DOHH2 (cell line): ENCODE measurements at regions not wholly inside any gene's neighbourhood (a gene's known extent, or its start where the extent isn't known, plus 50 kb on each side); places are given as distances from the start of the nearest gene placed in this dataset.

Experiments
- H3F3A ChIP-seq: fragments of 200-600 bp; sonication (generic), shearing (Covaris generic); 2 replicates; pipeline ENCODE4 v1.6.0; 2016; ENCODE audit warnings: antibody characterized with exemption, mild to moderate bottlenecking; ENCODE audit not compliant: control insufficient read depth, insufficient read depth
- H3K27ac ChIP-seq: fragments of 200-600 bp; sonication (generic); 2 replicates; pipeline ENCODE4 v1.5.1; 2014; ENCODE audit warnings: low read depth, mild to moderate bottlenecking, low read length, moderate library complexity
- H3K27me3 ChIP-seq: fragments of 200-600 bp; sonication (generic); 2 replicates; pipeline ENCODE4 v1.6.1; 2014; ENCODE audit warnings: mild to moderate bottlenecking, low read length, mixed read lengths; ENCODE audit not compliant: control insufficient read depth
- H3K36me3 ChIP-seq: fragments of 200-600 bp; sonication (generic); 2 replicates; pipeline ENCODE4 v1.6.1; 2014; ENCODE audit warnings: mild to moderate bottlenecking, low read length, moderate library complexity, mixed read lengths; ENCODE audit not compliant: control insufficient read depth
- H3K4me1 ChIP-seq: fragments of 200-600 bp; sonication (generic); 2 replicates; pipeline ENCODE4 v1.6.1; 2014; ENCODE audit warnings: mild to moderate bottlenecking, low read length, mixed read lengths; ENCODE audit not compliant: control insufficient read depth
- H3K4me2 ChIP-seq: fragments of 200-600 bp; sonication (generic); 2 replicates; pipeline ENCODE4 v1.6.0; 2014; ENCODE audit warnings: mild to moderate bottlenecking, low read length, moderate library complexity
- H3K4me3 ChIP-seq: fragments of 200-600 bp; sonication (generic); 2 replicates; pipeline ENCODE4 v1.5.1; 2014; ENCODE audit warnings: mild to moderate bottlenecking, low read length, mixed read lengths
- H3K79me2 ChIP-seq: fragments of 200-600 bp; sonication (generic); 2 replicates; pipeline ENCODE4 v1.6.1; 2014; ENCODE audit warnings: mild to moderate bottlenecking, low read length, mixed read lengths; ENCODE audit not compliant: control insufficient read depth
- H3K9me2 ChIP-seq: fragments of 200-600 bp; sonication (generic); replicated peaks from 2 replicates; pipeline ENCODE4 v1.6.1; 2014; ENCODE audit warnings: mild to moderate bottlenecking, low read length, mixed read lengths; ENCODE audit not compliant: control insufficient read depth
- H3K9me3 ChIP-seq: fragments of 200-600 bp; sonication (generic); 2 replicates; pipeline ENCODE4 v1.6.1; 2014; ENCODE audit warnings: antibody characterized with exemption, low read length, mixed read lengths; ENCODE audit not compliant: control insufficient read depth, insufficient read depth
- H4K20me1 ChIP-seq: fragments of 200-600 bp; sonication (generic); 2 replicates; pipeline ENCODE4 v1.6.0; 2014; ENCODE audit warnings: low read depth, mild to moderate bottlenecking, antibody characterized with exemption, low read length, moderate library complexity; ENCODE audit not compliant: control insufficient read depth, insufficient read depth
- CTCF ChIP-seq: fragments of 200-600 bp; sonication (generic); IDR thresholded peaks from one replicate; pipeline ENCODE4 v1.5.1; 2014; ENCODE audit warnings: antibody characterized with exemption, mild to moderate bottlenecking, low read depth, low read length; ENCODE audit not compliant: poor library complexity, severe bottlenecking
- EZH2phosphoT487 ChIP-seq: fragments of 200-600 bp; sonication (generic); IDR thresholded peaks from 2 replicates; pipeline ENCODE4 v1.6.1; 2017; ENCODE audit warnings: borderline replicate concordance, mild to moderate bottlenecking, antibody characterized with exemption, low read length, moderate library complexity, mixed read lengths

GRCh38 chr2:236333417-236334121 lies 69.4 kb upstream of the ASB18 start:
- Histone ChIP-seq H3K27me3 (no peaks in the 10 kb centered on the region; the same call in 1 of the 2 replicates), H3K4me2 (no peak overlapping the region), H3K36me3 (no peaks in the 10 kb centered on the region), H3K79me2 (no peaks in the 10 kb centered on the region), H3K9me2 (no peaks in the 10 kb centered on the region), H3K4me3 (no peak overlapping the region), H3K9me3 (no peaks in the 10 kb centered on the region), H3K27ac (no peak overlapping the region), H4K20me1 (no peaks in the 10 kb centered on the region), H3K4me1 (no peaks in the 10 kb centered on the region), H3F3A (no peaks in the 10 kb centered on the region)
- TF ChIP-seq EZH2phosphoT487: no peak
- TF ChIP-seq CTCF: no peak

- Histone ChIP-seq H3K4me1 (no peaks in the 10 kb centered on the region), H3K27me3 (no peaks in the 10 kb centered on the region; the same call in 1 of the 2 replicates), H4K20me1 (no peaks in the 10 kb centered on the region), H3K36me3 (no peaks in the 10 kb centered on the region), H3K79me2 (no peaks in the 10 kb centered on the region), H3K4me3 (no peak overlapping the region), H3K27ac (no peak overlapping the region), H3K9me3 (no peaks in the 10 kb centered on the region), H3K9me2 (no peaks in the 10 kb centered on the region), H3F3A (no peaks in the 10 kb centered on the region), H3K4me2 (no peak overlapping the region)
- TF ChIP-seq CTCF (no peak), EZH2phosphoT487 (no peak)
Observed at GRCh38 chr2:236334122-236334876, 70.1 kb upstream of the ASB18 start.

GRCh38 chr2:236335696-236336574 lies 71.7 kb upstream of the ASB18 start:
- H3K36me3 ChIP-seq: no peaks in the 10 kb centered on the region
- no peak for TF ChIP-seq EZH2phosphoT487
- TF ChIP-seq CTCF: no peak
- no peak overlapping the region for H3K4me2 ChIP-seq
- no peaks in the 10 kb centered on the region for H3K9me2 ChIP-seq
- no peak overlapping the region for H3K4me3 ChIP-seq
- H3F3A ChIP-seq: no peaks in the 10 kb centered on the region
- no peaks in the 10 kb centered on the region for H3K79me2 ChIP-seq
- no peaks in the 10 kb centered on the region for H4K20me1 ChIP-seq
- no peaks in the 10 kb centered on the region; the same call in 1 of the 2 replicates for H3K27me3 ChIP-seq
- no peaks in the 10 kb centered on the region for H3K9me3 ChIP-seq
- no peaks in the 10 kb centered on the region for H3K4me1 ChIP-seq
- H3K27ac ChIP-seq: no peak overlapping the region
